Calu3 (cell line): ENCODE measurements at regions not wholly inside any gene's neighbourhood (a gene's known extent, or its start where the extent isn't known, plus 50 kb on each side); places are given as distances from the start of the nearest gene placed in this dataset.

Experiments used
- BruUV-seq: library from RNA; stranded (reverse); fragments of 400-500 nt; replicated peaks from 2 replicates; lab custom pipeline; 2021; lab: Mats Ljungman, UMichigan
- CTCF ChIA-PET: fragments of 300-600 bp; sonication (Branson Sonifier 250); formaldehyde crosslinking; loops from one replicate; lab custom pipeline; 2022; ENCODE audit warnings: antibody characterized with exemption; lab: Charles Lee
- DNase-seq: peaks from one replicate; pipeline ENCODE4 v3.0.0; 2022
- H3K27ac Mint-ChIP-seq: one replicate; pipeline ENCODE4 v1.8.0; 2022; ENCODE audit warnings: mixed read lengths; ENCODE audit not compliant: unreplicated experiment
- H3K27me3 Mint-ChIP-seq: one replicate; pipeline ENCODE4 v1.8.0; 2022; ENCODE audit warnings: mixed read lengths; ENCODE audit not compliant: unreplicated experiment
- H3K36me3 Mint-ChIP-seq: one replicate; pipeline ENCODE4 v1.8.0; 2022; ENCODE audit warnings: mild to moderate bottlenecking, moderate library complexity, mixed read lengths; ENCODE audit not compliant: insufficient read depth, unreplicated experiment
- H3K4me1 Mint-ChIP-seq: one replicate; pipeline ENCODE4 v1.8.0; 2022; ENCODE audit warnings: mild to moderate bottlenecking, low read depth, mixed read lengths; ENCODE audit not compliant: unreplicated experiment
- H3K4me3 Mint-ChIP-seq: one replicate; pipeline ENCODE4 v1.8.0; 2022; ENCODE audit warnings: mild to moderate bottlenecking, low read depth, moderate library complexity, mixed read lengths; ENCODE audit not compliant: unreplicated experiment
- H3K9me3 Mint-ChIP-seq: one replicate; pipeline ENCODE4 v1.8.0; 2022; ENCODE audit warnings: low read depth, mixed read lengths; ENCODE audit not compliant: unreplicated experiment
- CTCF ChIP-seq: fragments of 200-600 bp; IDR thresholded peaks from one replicate; pipeline ENCODE4 v1.8.0; 2022; ENCODE audit warnings: antibody characterized with exemption; ENCODE audit not compliant: unreplicated experiment
- intact Hi-C: fragments of 100-400 bp; cut with micrococcal nuclease; formaldehyde crosslinking; loops from one replicate; pipeline ENCODE4 v1.10.0; 2022; ENCODE audit not compliant: unreplicated experiment

- Mint-ChIP-seq H3K9me3 (no peaks in the 10 kb centered on the region), H3K36me3 (no peaks in the 10 kb centered on the region), H3K27ac (no peak overlapping the region), H3K4me1 (no peaks in the 10 kb centered on the region), H3K27me3 (no peaks in the 10 kb centered on the region), H3K4me3 (no peak overlapping the region)
- no peak for DNase-seq
- TF ChIP-seq CTCF: no peak
- CTCF ChIA-PET: no interaction called here
- BruUV-seq: no TSS peak
- intact Hi-C loops: no loop called here
Observed at GRCh38 chr4:64584125-64584524, 174.9 kb upstream of the TECRL start.

- DNase-seq: no peak
- H3K9me3 Mint-ChIP-seq: no peaks in the 10 kb centered on the region
- BruUV-seq: no TSS peak
- no peak for TF ChIP-seq CTCF
- no peak overlapping the region for H3K4me3 Mint-ChIP-seq
- intact Hi-C loops: no loop called here
- no peaks in the 10 kb centered on the region for H3K36me3 Mint-ChIP-seq
- H3K4me1 Mint-ChIP-seq: no peaks in the 10 kb centered on the region
- H3K27me3 Mint-ChIP-seq: no peaks in the 10 kb centered on the region
- CTCF ChIA-PET: no interaction called here
- H3K27ac Mint-ChIP-seq: no peak overlapping the region
Observed at GRCh38 chr4:64582492-64582891, 173.2 kb upstream of the TECRL start.

GRCh38 chr4:64581422-64581821, 172.2 kb upstream of the TECRL start:
- no peaks in the 10 kb centered on the region for H3K27me3 Mint-ChIP-seq
- CTCF ChIA-PET: no interaction called here
- H3K9me3 Mint-ChIP-seq: no peaks in the 10 kb centered on the region
- H3K4me3 Mint-ChIP-seq: no peak overlapping the region
- H3K27ac Mint-ChIP-seq: no peak overlapping the region
- no TSS peak for BruUV-seq
- no peaks in the 10 kb centered on the region for H3K36me3 Mint-ChIP-seq
- no peak for DNase-seq
- H3K4me1 Mint-ChIP-seq: no peaks in the 10 kb centered on the region
- TF ChIP-seq CTCF: no peak
- intact Hi-C loops: no loop called here

- TF ChIP-seq CTCF: no peak
- DNase-seq: no peak
- H3K27me3 Mint-ChIP-seq: no peaks in the 10 kb centered on the region
- peak overlapping the region; percentile 43 for H3K4me3 Mint-ChIP-seq
- CTCF ChIA-PET: no interaction called here
- no TSS peak for BruUV-seq
- intact Hi-C loops: no loop called here
- H3K27ac Mint-ChIP-seq: no peak overlapping the region
- H3K9me3 Mint-ChIP-seq: no peaks in the 10 kb centered on the region
- no peaks in the 10 kb centered on the region for H3K4me1 Mint-ChIP-seq
- H3K36me3 Mint-ChIP-seq: no peaks in the 10 kb centered on the region
Observed at GRCh38 chr4:64564126-64564525, 154.9 kb upstream of the TECRL start.
